Esophagus squamous epithelium (tissue), 5 donors: ENCODE measurements at regions not wholly inside any gene's neighbourhood (a gene's known extent, or its start where the extent isn't known, plus 50 kb on each side); places are given as distances from the start of the nearest gene placed in this dataset.

ENCODE experiments used
- DNase-seq: peaks from one replicate; lab custom pipeline; 2025; lab: John Stamatoyannopoulos, UW
- H3K27ac ChIP-seq, 4 donors: fragments of 200-600 bp; sonication (generic); one replicate each; pipeline ENCODE4 v1.5.1; 2016 to 2019; ENCODE audit warnings: mild to moderate bottlenecking in 1 of 4
- H3K27me3 ChIP-seq, 4 donors: fragments of 200-600 bp; sonication (generic); 1 replicate in 3 of 4; 2 replicates in 1 of 4; pipeline versions ENCODE4 v1.5.1 to v1.6.0; 2017 to 2021; ENCODE audit warnings: antibody characterized with exemption in 1 of 4
- H3K36me3 ChIP-seq, 3 donors: fragments of 200-600 bp; sonication (generic); one replicate each; pipeline ENCODE4 v1.5.1; 2016 to 2019
- H3K4me1 ChIP-seq, 3 donors: fragments of 200-600 bp; sonication (generic); one replicate each; pipeline ENCODE4 v1.5.1; 2017 to 2019
- H3K4me3 ChIP-seq, 4 donors: fragments of 200-600 bp; sonication (generic); 1 replicate in 3 of 4; 2 replicates in 1 of 4; pipeline ENCODE4 v1.5.1; 2016 to 2019; ENCODE audit warnings: mild to moderate bottlenecking in 2 of 4, moderate library complexity in 1 of 4
- H3K9me3 ChIP-seq, 3 donors: fragments of 200-600 bp; sonication (generic); one replicate each; pipeline ENCODE4 v1.5.1; 2016 to 2019
- CTCF ChIP-seq, 6 experiments: fragments of 450-650 bp in 4 of 6; fragments of 200-600 bp in 2 of 6; sonication (generic) in 2 of 6; IDR thresholded peaks; one replicate each; pipeline ENCODE4 v1.5.1; 2016 to 2019; ENCODE audit warnings: antibody characterized with exemption in 6 of 6, mild to moderate bottlenecking in 4 of 6, moderate library complexity in 4 of 6
- POLR2A ChIP-seq, 4 donors: fragments of 450-650 bp; IDR thresholded peaks; one replicate each; pipeline ENCODE4 v1.6.1; 2017; ENCODE audit warnings: antibody characterized with exemption in 4 of 4, mild to moderate bottlenecking in 4 of 4, moderate library complexity in 3 of 4
- WGBS, 2 donors: methylation state at CpG; one replicate each; pipeline ENCODE4 v1.1.5; 2018; 5-methylcytosine and 5-hydroxymethylcytosine counted together
- intact Hi-C: fragments of 100-400 bp; cut with DNase I; formaldehyde crosslinking; loops from one replicate; pipeline ENCODE4 v1.15.0; 2022
- donor health status: DM: yes; HTN: yes; CAD: no.

DNA sequence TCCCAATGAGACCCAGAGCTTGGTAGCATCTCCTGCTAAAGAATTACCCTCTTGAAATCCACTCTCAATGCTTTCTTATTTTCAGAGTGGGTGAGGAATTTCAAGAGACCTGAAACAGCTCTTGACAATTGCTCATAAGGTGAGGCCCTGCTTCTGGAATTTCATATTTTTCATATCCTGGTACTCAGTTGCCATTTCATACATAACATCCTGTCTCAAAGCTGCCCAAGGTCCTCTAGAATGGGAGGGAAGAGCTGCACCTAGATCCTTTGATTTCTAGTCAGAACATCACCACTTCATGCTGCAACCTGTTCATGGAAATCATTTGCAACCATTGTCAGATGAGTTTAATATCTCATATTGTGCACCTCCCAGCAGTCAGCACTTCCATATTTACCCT, 404.8 kb upstream of the GALNT5 start:
- H3K4me3 ChIP-seq = no peak overlapping the region
- no peaks in the 10 kb centered on the region for H3K36me3 ChIP-seq
- H3K9me3 ChIP-seq = no peaks in the 10 kb centered on the region
- intact Hi-C loops = no loop called here
- no peak for TF ChIP-seq POLR2A (IDR thresholded peaks at IDR 0.05)
- no peaks in the 10 kb centered on the region for H3K4me1 ChIP-seq
- no peak for DNase-seq
- H3K27me3 ChIP-seq = no peaks in the 10 kb centered on the region
- no peak overlapping the region for H3K27ac ChIP-seq

GRCh38 chr2:156864325-156864724, 393.2 kb upstream of the GALNT5 start:
- H3K36me3 ChIP-seq = no peaks in the 10 kb centered on the region
- no peak for DNase-seq
- H3K4me1 ChIP-seq = peaks cover 0 to 6% (median 0%) of the 10 kb centered on the region in 3 donors
- 29 to 31% methylated on average over 2 of the region's 2 CpGs for WGBS, 2 donors
- no peaks in the 10 kb centered on the region for H3K27me3 ChIP-seq
- H3K4me3 ChIP-seq = no peak overlapping the region
- no peaks in the 10 kb centered on the region for H3K9me3 ChIP-seq
- H3K27ac ChIP-seq = no peak overlapping the region
- intact Hi-C loops = no loop called here
- TF ChIP-seq CTCF (IDR thresholded peaks at IDR 0.05) (no peak), POLR2A (IDR thresholded peaks at IDR 0.05) (no peak)

- H3K27ac ChIP-seq = no peak overlapping the region
- no peak for DNase-seq
- no peaks in the 10 kb centered on the region for H3K36me3 ChIP-seq
- peaks cover 0 to 6% (median 0%) of the 10 kb centered on the region in 3 donors for H3K4me1 ChIP-seq
- no peaks in the 10 kb centered on the region for H3K9me3 ChIP-seq
- intact Hi-C loops = no loop called here
- WGBS, 2 donors = 74 to 79% methylated on average over 6 of the region's 6 CpGs
- no peak overlapping the region for H3K4me3 ChIP-seq
- no peak for TF ChIP-seq CTCF (IDR thresholded peaks at IDR 0.05)
- no peak for TF ChIP-seq POLR2A (IDR thresholded peaks at IDR 0.05)
- no peaks in the 10 kb centered on the region for H3K27me3 ChIP-seq
Measured at GRCh38 chr2:156864753-156865152, 392.8 kb upstream of the GALNT5 start.

- H3K4me3 ChIP-seq = no peak overlapping the region
- 56 to 77% methylated on average over 2 of the region's 2 CpGs for WGBS, 2 donors
- no peaks in the 10 kb centered on the region for H3K27me3 ChIP-seq
- intact Hi-C loops = no loop called here
- no peaks in the 10 kb centered on the region for H3K36me3 ChIP-seq
- H3K27ac ChIP-seq = no peak overlapping the region
- no peak for TF ChIP-seq POLR2A (IDR thresholded peaks at IDR 0.05)
- no peaks in the 10 kb centered on the region for H3K9me3 ChIP-seq
- peaks cover 0 to 6% (median 0%) of the 10 kb centered on the region in 3 donors for H3K4me1 ChIP-seq
- no peak for DNase-seq
Measured at GRCh38 chr2:156867201-156867600, 390.3 kb upstream of the GALNT5 start.

- no peak for DNase-seq
- Histone ChIP-seq H3K27me3 (no peaks in the 10 kb centered on the region), H3K36me3 (no peaks in the 10 kb centered on the region), H3K4me3 (no peak overlapping the region), H3K4me1 (no peaks in the 10 kb centered on the region), H3K27ac (no peak overlapping the region), H3K9me3 (no peaks in the 10 kb centered on the region)
- intact Hi-C loops = no loop called here
- TF ChIP-seq POLR2A (IDR thresholded peaks at IDR 0.05) = no peak
- TF ChIP-seq CTCF (IDR thresholded peaks at IDR 0.05) = no peak
- 75 to 81% methylated on average over 2 of the region's 3 CpGs for WGBS, 2 donors
Measured at GRCh38 chr2:156874707-156875106, 382.8 kb upstream of the GALNT5 start.

GRCh38 chr2:156883804-156884203, 373.7 kb upstream of the GALNT5 start:
- Histone ChIP-seq H3K9me3 (no peaks in the 10 kb centered on the region), H3K27me3 (no peaks in the 10 kb centered on the region), H3K4me3 (no peak overlapping the region), H3K27ac (no peak overlapping the region), H3K36me3 (no peaks in the 10 kb centered on the region), H3K4me1 (no peaks in the 10 kb centered on the region)
- DNase-seq = no peak
- intact Hi-C loops = no loop called here
- WGBS, 2 donors = 61 to 65% methylated on average over 3 of the region's 3 CpGs
- TF ChIP-seq POLR2A (IDR thresholded peaks at IDR 0.05) = no peak

GRCh38 chr2:156884216-156884615, 373.3 kb upstream of the GALNT5 start:
- Histone ChIP-seq H3K4me3 (no peak overlapping the region), H3K27me3 (no peaks in the 10 kb centered on the region), H3K27ac (no peak overlapping the region), H3K4me1 (no peaks in the 10 kb centered on the region), H3K36me3 (no peaks in the 10 kb centered on the region), H3K9me3 (no peaks in the 10 kb centered on the region)
- intact Hi-C loops = no loop called here
- no peak for TF ChIP-seq CTCF (IDR thresholded peaks at IDR 0.05)
- no peak for TF ChIP-seq POLR2A (IDR thresholded peaks at IDR 0.05)
- 80 to 83% methylated on average over 3 of the region's 3 CpGs for WGBS, 2 donors
- DNase-seq = no peak
